Naive B cell (primary cell): ENCODE measurements at regions not wholly inside any gene's neighbourhood (a gene's known extent, or its start where the extent isn't known, plus 50 kb on each side); places are given as distances from the start of the nearest gene placed in this dataset.
A peak's percentile ranks its signal among the peaks of the same experiment; 100 is the strongest.

Source experiments
- ATAC-seq, 2 donors: fragments of 150-1000 bp; cut with Tn5 transposase; 2 replicates each; pipeline ENCODE4 v1.10.0; 2021; ENCODE audit warnings: low read depth in 2 of 2, mild to moderate bottlenecking in 2 of 2, moderate library complexity in 2 of 2
- DNase-seq: peaks from one replicate; pipeline ENCODE4 v3.0.0; 2022
- H3K27ac Mint-ChIP-seq, 6 donors: one replicate each; pipeline ENCODE4 v1.8.0; 2020 to 2022; ENCODE audit warnings: mild to moderate bottlenecking in 6 of 6, mixed read lengths in 6 of 6, moderate library complexity in 5 of 6, inconsistent platforms in 2 of 6
- H3K27me3 Mint-ChIP-seq, 3 donors: one replicate each; pipeline ENCODE4 v1.8.0; 2021 to 2022; ENCODE audit warnings: mixed read lengths in 3 of 3, mild to moderate bottlenecking in 1 of 3
- H3K36me3 Mint-ChIP-seq, 2 donors: one replicate each; pipeline ENCODE4 v1.8.0; 2020 to 2022; ENCODE audit warnings: mixed read lengths in 2 of 2, inconsistent platforms in 1 of 2, mild to moderate bottlenecking in 1 of 2
- H3K4me1 Mint-ChIP-seq, 3 donors: one replicate each; pipeline ENCODE4 v1.8.0; 2020 to 2022; ENCODE audit warnings: mixed read lengths in 3 of 3, inconsistent platforms in 1 of 3, mild to moderate bottlenecking in 1 of 3, moderate library complexity in 1 of 3
- H3K4me3 Mint-ChIP-seq, 8 donors: one replicate each; pipeline ENCODE4 v1.8.0; 2020 to 2022; ENCODE audit warnings: mild to moderate bottlenecking in 8 of 8, mixed read lengths in 8 of 8, moderate library complexity in 8 of 8, inconsistent platforms in 2 of 8
- H3K9me3 Mint-ChIP-seq, 7 donors: one replicate each; pipeline ENCODE4 v1.8.0; 2020 to 2022; ENCODE audit warnings: mixed read lengths in 7 of 7, mild to moderate bottlenecking in 5 of 7, inconsistent platforms in 2 of 7, moderate library complexity in 1 of 7

- no peak for DNase-seq
- no peak overlapping the region for H3K27ac Mint-ChIP-seq
- H3K9me3 Mint-ChIP-seq, result peaks cover 0 to 6% (median 0%) of the 10 kb centered on the region in 7 donors
Measured at GRCh38 chr6:44702292-44702691, 314.8 kb downstream of the CDC5L start.

GRCh38 chr6:44704240-44705150 is 317.0 kb downstream of the CDC5L start:
- DNase-seq, result no peak
- no peak for ATAC-seq
- Mint-ChIP-seq H3K4me3 (no peak overlapping the region), H3K27ac (no peak overlapping the region), H3K9me3 (peaks cover 0 to 8% (median 5%) of the 10 kb centered on the region in 7 donors), H3K4me1 (no peaks in the 10 kb centered on the region), H3K27me3 (no peaks in the 10 kb centered on the region), H3K36me3 (no peaks in the 10 kb centered on the region)

More at GRCh38 chr6:44702292-44702691, 314.8 kb downstream of the CDC5L start:
- H3K4me3 Mint-ChIP-seq, result peak overlapping the region in 1 of 8 donors; percentile 0
- peaks cover 0 to 6% (median 0%) of the 10 kb centered on the region in 3 donors for H3K27me3 Mint-ChIP-seq
- H3K4me1 Mint-ChIP-seq, result no peaks in the 10 kb centered on the region
- no peaks in the 10 kb centered on the region for H3K36me3 Mint-ChIP-seq
- no peak for ATAC-seq

GRCh38 chr6:44705596-44705995 is 318.1 kb downstream of the CDC5L start:
- Mint-ChIP-seq H3K27ac (no peak overlapping the region), H3K4me1 (no peaks in the 10 kb centered on the region), H3K4me3 (no peak overlapping the region), H3K9me3 (peaks cover 0 to 8% (median 5%) of the 10 kb centered on the region in 7 donors), H3K27me3 (no peaks in the 10 kb centered on the region), H3K36me3 (no peaks in the 10 kb centered on the region)
- no peak for DNase-seq
- ATAC-seq, result no peak

- no peak overlapping the region for H3K27ac Mint-ChIP-seq
Measured at GRCh38 chr6:44706011-44706410, 318.5 kb downstream of the CDC5L start.

GRCh38 chr6:44708208-44708607 is 320.7 kb downstream of the CDC5L start:
- Mint-ChIP-seq H3K36me3 (no peaks in the 10 kb centered on the region), H3K27ac (no peak overlapping the region), H3K4me3 (peak overlapping the region in 1 of 8 donors; percentile 36), H3K4me1 (no peaks in the 10 kb centered on the region), H3K27me3 (no peaks in the 10 kb centered on the region), H3K9me3 (peaks cover 0 to 8% (median 5%) of the 10 kb centered on the region in 7 donors)
- DNase-seq, result no peak
- no peak for ATAC-seq

More at GRCh38 chr6:44706011-44706410, 318.5 kb downstream of the CDC5L start:
- Mint-ChIP-seq H3K27me3 (no peaks in the 10 kb centered on the region), H3K4me1 (no peaks in the 10 kb centered on the region), H3K36me3 (no peaks in the 10 kb centered on the region), H3K9me3 (peaks cover 0 to 8% (median 5%) of the 10 kb centered on the region in 7 donors), H3K4me3 (no peak overlapping the region)
- ATAC-seq (no peak), DNase-seq (no peak)

GRCh38 chr6:44712353-44713111 is 325.0 kb downstream of the CDC5L start:
- Mint-ChIP-seq H3K27me3 (peaks cover 4 to 12% (median 10%) of the 10 kb centered on the region in 3 donors), H3K9me3 (peaks cover 0 to 8% (median 5%) of the 10 kb centered on the region in 7 donors), H3K4me3 (no peak overlapping the region), H3K4me1 (no peaks in the 10 kb centered on the region), H3K36me3 (no peaks in the 10 kb centered on the region), H3K27ac (no peak overlapping the region)
- ATAC-seq (no peak), DNase-seq (no peak)

- H3K27ac Mint-ChIP-seq, result no peak overlapping the region
- no peak for ATAC-seq
Measured at GRCh38 chr6:44715188-44715587, 327.7 kb downstream of the CDC5L start.

GRCh38 chr6:44715925-44716324 is 328.4 kb downstream of the CDC5L start:
- H3K4me3 Mint-ChIP-seq, result no peak overlapping the region
- no peaks in the 10 kb centered on the region for H3K36me3 Mint-ChIP-seq
- ATAC-seq, result no peak
- H3K9me3 Mint-ChIP-seq, result no peaks in the 10 kb centered on the region
- peaks cover 8 to 15% (median 12%) of the 10 kb centered on the region in 3 donors for H3K27me3 Mint-ChIP-seq
- H3K27ac Mint-ChIP-seq, result no peak overlapping the region
- no peaks in the 10 kb centered on the region for H3K4me1 Mint-ChIP-seq
- DNase-seq, result no peak

More at GRCh38 chr6:44715188-44715587, 327.7 kb downstream of the CDC5L start:
- Mint-ChIP-seq H3K36me3 (no peaks in the 10 kb centered on the region), H3K9me3 (no peaks in the 10 kb centered on the region), H3K4me3 (no peak overlapping the region), H3K4me1 (no peaks in the 10 kb centered on the region), H3K27me3 (peaks cover 8 to 15% (median 12%) of the 10 kb centered on the region in 3 donors)
- no peak for DNase-seq

- H3K4me3 Mint-ChIP-seq, result peak overlapping the region in 1 of 8 donors; percentile 15
- H3K9me3 Mint-ChIP-seq, result no peaks in the 10 kb centered on the region
- ATAC-seq (no peak), DNase-seq (no peak)
- H3K27me3 Mint-ChIP-seq, result peaks cover 12 to 16% (median 15%) of the 10 kb centered on the region in 3 donors
- H3K36me3 Mint-ChIP-seq, result no peaks in the 10 kb centered on the region
- H3K27ac Mint-ChIP-seq, result no peak overlapping the region
- no peaks in the 10 kb centered on the region for H3K4me1 Mint-ChIP-seq
Measured at GRCh38 chr6:44717431-44717830, 329.9 kb downstream of the CDC5L start.

- H3K4me3 Mint-ChIP-seq, result no peak overlapping the region
- ATAC-seq, result no peak
- no peak for DNase-seq
- H3K27me3 Mint-ChIP-seq, result peaks cover 6 to 12% (median 9%) of the 10 kb centered on the region in 3 donors
- no peaks in the 10 kb centered on the region for H3K9me3 Mint-ChIP-seq
- H3K27ac Mint-ChIP-seq, result no peak overlapping the region
- H3K4me1 Mint-ChIP-seq, result no peaks in the 10 kb centered on the region
- H3K36me3 Mint-ChIP-seq, result no peaks in the 10 kb centered on the region
Measured at GRCh38 chr6:44721954-44722578, 334.6 kb downstream of the CDC5L start.

GRCh38 chr6:44722736-44723135 is 335.2 kb downstream of the CDC5L start:
- Mint-ChIP-seq H3K36me3 (no peaks in the 10 kb centered on the region), H3K9me3 (no peaks in the 10 kb centered on the region), H3K4me3 (no peak overlapping the region), H3K4me1 (no peaks in the 10 kb centered on the region), H3K27me3 (peaks cover 3 to 10% (median 6%) of the 10 kb centered on the region in 3 donors), H3K27ac (no peak overlapping the region)
- ATAC-seq, result no peak
- DNase-seq, result no peak

- no peak for ATAC-seq
- Mint-ChIP-seq H3K36me3 (no peaks in the 10 kb centered on the region), H3K27me3 (peaks cover 0 to 7% (median 6%) of the 10 kb centered on the region in 3 donors), H3K4me3 (no peak overlapping the region), H3K4me1 (no peaks in the 10 kb centered on the region), H3K27ac (no peak overlapping the region), H3K9me3 (no peaks in the 10 kb centered on the region)
- no peak for DNase-seq
Measured at GRCh38 chr6:44723439-44724197, 336.1 kb downstream of the CDC5L start.

- Mint-ChIP-seq H3K4me3 (no peak overlapping the region), H3K36me3 (no peaks in the 10 kb centered on the region), H3K27ac (no peak overlapping the region), H3K27me3 (peaks cover 0 to 7% (median 6%) of the 10 kb centered on the region in 3 donors), H3K9me3 (no peaks in the 10 kb centered on the region), H3K4me1 (no peaks in the 10 kb centered on the region)
- no peak for ATAC-seq
- no peak for DNase-seq
Measured at GRCh38 chr6:44725070-44725469, 337.6 kb downstream of the CDC5L start.
